ENCODE measurements at regions not wholly inside any gene's neighbourhood (a gene's known extent, or its start where the extent isn't known, plus 50 kb on each side); places are given as distances from the start of the nearest gene placed in this dataset.

GRCh38 chr15:29331669-29332068 is 62.0 kb upstream of the NSMCE3 start (continued):
- no peak for TF ChIP-seq PBX3 (IDR thresholded peaks at IDR 0.05)
- no peak for TF ChIP-seq JUN (IDR thresholded peaks at IDR 0.05)
- TF ChIP-seq CBX8 (IDR thresholded peaks at IDR 0.05): no peak
- no peak for TF ChIP-seq HOXB13 (CRISPR knock-in tag; IDR thresholded peaks at IDR 0.05; ENCODE audit: low read depth)

- no peak overlapping the region for H3K4me3 ChIP-seq
- CTCF ChIA-PET: interaction anchor here (1.0 to 1.7 kb wide), 2 partner anchors 11 to 16 kb away, joined by 3 to 4 read pairs; no protein-coding TSS in a partner anchor
- DNase-seq (ENCODE audit: low read depth in 1 of 2, low spot score in 1 of 2) (no peak), ATAC-seq (no peak), FAIRE-seq (no peak)
- 75% methylated on average over 10 of the region's 10 CpGs for WGBS (ENCODE audit: missing lambda C conversion rate)
- POLR2A ChIA-PET: no interaction called here
- no peaks in the 10 kb centered on the region for H3K4me1 ChIP-seq
- H3K4me2 ChIP-seq: no peak overlapping the region
- TF ChIP-seq CEBPB (IDR thresholded peaks at IDR 0.05): no peak
- no peak for TF ChIP-seq FOSL2 (IDR thresholded peaks at IDR 0.05)
- TF ChIP-seq FOSL2 (CRISPR knock-in tag; IDR thresholded peaks at IDR 0.05): no peak
- TF ChIP-seq FOXS1 (CRISPR knock-in tag; IDR thresholded peaks at IDR 0.05): no peak
- no peak for TF ChIP-seq FOSB (CRISPR knock-in tag; IDR thresholded peaks at IDR 0.05)
- TF ChIP-seq NFE2L2 (conservative IDR thresholded peaks at IDR 0.05; ENCODE audit: low read length): no peak
- TF ChIP-seq CTCF (IDR thresholded peaks at IDR 0.05): no peak
- no peak for TF ChIP-seq HOXB13 (CRISPR knock-in tag; IDR thresholded peaks at IDR 0.05; ENCODE audit: low read depth)
- no peak for TF ChIP-seq HDAC2 (IDR thresholded peaks at IDR 0.05)
- no peak for TF ChIP-seq ATOH8 (CRISPR knock-in tag; IDR thresholded peaks at IDR 0.05; ENCODE audit: low read depth)
- TF ChIP-seq SMC3 (IDR thresholded peaks at IDR 0.05): no peak
- H3K27ac ChIP-seq: no peak overlapping the region
- peaks cover 12% of the 10 kb centered on the region; the same call in 2 of the 3 replicates for H3K9me3 ChIP-seq
Measured at GRCh38 chr15:29331071-29331470, 61.4 kb upstream of the NSMCE3 start.

GRCh38 chr15:29324746-29325145 is 55.1 kb upstream of the NSMCE3 start:
- Histone ChIP-seq H3K9me3 (peaks cover 20% of the 10 kb centered on the region; the same call in 2 of the 3 replicates), H3K4me3 (no peak overlapping the region), H3K4me1 (no peaks in the 10 kb centered on the region), H3K4me2 (no peak overlapping the region), H3K27ac (no peak overlapping the region)
- CTCF ChIA-PET: no interaction called here
- 30% methylated on average over 1 of the region's 1 CpG for WGBS (ENCODE audit: missing lambda C conversion rate)
- DNase-seq (ENCODE audit: low read depth in 1 of 2, low spot score in 1 of 2) (no peak), ATAC-seq (no peak), FAIRE-seq (no peak)
- POLR2A ChIA-PET: no interaction called here
- no peak for TF ChIP-seq MAFK (IDR thresholded peaks at IDR 0.05; ENCODE audit: partially characterized antibody)
- TF ChIP-seq CBX2 (IDR thresholded peaks at IDR 0.05; ENCODE audit: borderline replicate concordance, low read depth): no peak
- no peak for TF ChIP-seq HOXB13 (CRISPR knock-in tag; IDR thresholded peaks at IDR 0.05; ENCODE audit: low read depth)
- TF ChIP-seq RNF2 (IDR thresholded peaks at IDR 0.05; ENCODE audit: borderline replicate concordance, low read depth): no peak
- no peak for TF ChIP-seq CTCF (IDR thresholded peaks at IDR 0.05)
- TF ChIP-seq HOXB5 (CRISPR knock-in tag; IDR thresholded peaks at IDR 0.05): no peak
- TF ChIP-seq FOSB (CRISPR knock-in tag; IDR thresholded peaks at IDR 0.05): no peak
- TF ChIP-seq SREBF2 (IDR thresholded peaks at IDR 0.05): no peak
- no peak for TF ChIP-seq BCL3 (IDR thresholded peaks at IDR 0.05)
- TF ChIP-seq PHF8 (IDR thresholded peaks at IDR 0.05; ENCODE audit: borderline replicate concordance, low read depth): no peak
- TF ChIP-seq POLR2AphosphoS2 (conservative IDR thresholded peaks at IDR 0.05; ENCODE audit: low read length): no peak
- TF ChIP-seq ZFP36 (IDR thresholded peaks at IDR 0.05; ENCODE audit: borderline replicate concordance, partially characterized antibody): no peak
- no peak for TF ChIP-seq HOXA7 (CRISPR knock-in tag; IDR thresholded peaks at IDR 0.05)
- TF ChIP-seq GATA3 (IDR thresholded peaks at IDR 0.05; ENCODE audit: borderline replicate concordance): no peak
- TF ChIP-seq FOSL2 (IDR thresholded peaks at IDR 0.05): no peak
- TF ChIP-seq FOSL2 (CRISPR knock-in tag; IDR thresholded peaks at IDR 0.05): no peak
- TF ChIP-seq ZC3H11A (IDR thresholded peaks at IDR 0.05): no peak
- no peak for TF ChIP-seq MAZ (IDR thresholded peaks at IDR 0.05; ENCODE audit: borderline replicate concordance, low read depth, low read length)
- TF ChIP-seq PBX3 (IDR thresholded peaks at IDR 0.05): no peak
- TF ChIP-seq EP300 (IDR thresholded peaks at IDR 0.05): no peak
- TF ChIP-seq RARB (CRISPR knock-in tag; IDR thresholded peaks at IDR 0.05): no peak
